Thoracic aorta (tissue), 2 donors: ENCODE measurements at regions not wholly inside any gene's neighbourhood (a gene's known extent, or its start where the extent isn't known, plus 50 kb on each side); places are given as distances from the start of the nearest gene placed in this dataset.

Experiments
- ATAC-seq: fragments of 150-250 bp; one replicate; pipeline ENCODE4 v1.8.0; 2017; ENCODE audit warnings: low read depth; ENCODE audit not compliant: insufficient number of reproducible peaks, low FRiP score
- DNase-seq: peaks from one replicate; pipeline ENCODE4 v3.0.0-alpha.2; 2020; ENCODE audit warnings: low spot score
- H3K27ac ChIP-seq, 2 donors: fragments of 200-600 bp; sonication (generic); 1 replicate in 1 of 2; 2 replicates in 1 of 2; pipeline ENCODE4 v1.5.1; 2016; ENCODE audit warnings: mild to moderate bottlenecking in 2 of 2, moderate library complexity in 2 of 2
- H3K27me3 ChIP-seq: fragments of 200-600 bp; sonication (generic); replicated peaks from 2 replicates; pipeline ENCODE4 v1.6.0; 2016; ENCODE audit warnings: mild to moderate bottlenecking; ENCODE audit not compliant: insufficient read depth
- H3K36me3 ChIP-seq: fragments of 200-600 bp; sonication (generic); one replicate; pipeline ENCODE4 v1.5.1; 2016
- H3K4me1 ChIP-seq, 2 donors: fragments of 200-600 bp; sonication (generic); 1 replicate in 1 of 2; 2 replicates in 1 of 2; pipeline versions ENCODE4 v1.5.1 to v1.6.0; 2016; ENCODE audit warnings: low read depth in 2 of 2, mild to moderate bottlenecking in 1 of 2; ENCODE audit not compliant: control insufficient read depth in 1 of 2
- H3K4me3 ChIP-seq: fragments of 200-600 bp; sonication (generic); 2 replicates; pipeline ENCODE4 v1.5.1; 2016; ENCODE audit warnings: mild to moderate bottlenecking
- H3K9me3 ChIP-seq: fragments of 200-600 bp; sonication (generic); 2 replicates; pipeline ENCODE4 v1.5.1; 2016
- CTCF ChIP-seq: fragments of 200-600 bp; sonication (generic); IDR thresholded peaks from one replicate; pipeline ENCODE4 v1.5.1; 2019; ENCODE audit warnings: antibody characterized with exemption

GRCh38 chr15:97783240-97783639, 177.3 kb upstream of the ARRDC4 start:
- H3K27me3 ChIP-seq: no peaks in the 10 kb centered on the region
- no peak for TF ChIP-seq CTCF
- DNase-seq (no peak), ATAC-seq (no peak)
- H3K27ac ChIP-seq: no peak overlapping the region
- H3K4me3 ChIP-seq: no peak overlapping the region
- no peaks in the 10 kb centered on the region for H3K36me3 ChIP-seq
- no peaks in the 10 kb centered on the region for H3K4me1 ChIP-seq
- no peaks in the 10 kb centered on the region for H3K9me3 ChIP-seq

- ATAC-seq (no peak), DNase-seq (no peak)
- H3K4me3 ChIP-seq: no peak overlapping the region
- no peaks in the 10 kb centered on the region for H3K9me3 ChIP-seq
- no peak for TF ChIP-seq CTCF
- no peaks in the 10 kb centered on the region for H3K27me3 ChIP-seq
- no peak overlapping the region for H3K27ac ChIP-seq
- no peaks in the 10 kb centered on the region for H3K36me3 ChIP-seq
- H3K4me1 ChIP-seq: no peaks in the 10 kb centered on the region
Measured at GRCh38 chr15:97786741-97787140, 173.8 kb upstream of the ARRDC4 start.

GRCh38 chr15:97790180-97790579, 170.3 kb upstream of the ARRDC4 start:
- no peaks in the 10 kb centered on the region for H3K27me3 ChIP-seq
- ATAC-seq (no peak), DNase-seq (no peak)
- no peak for TF ChIP-seq CTCF
- no peaks in the 10 kb centered on the region for H3K4me1 ChIP-seq
- H3K9me3 ChIP-seq: no peaks in the 10 kb centered on the region
- no peak overlapping the region for H3K4me3 ChIP-seq
- no peak overlapping the region for H3K27ac ChIP-seq
- no peaks in the 10 kb centered on the region for H3K36me3 ChIP-seq

GRCh38 chr15:97791824-97792792, 168.4 kb upstream of the ARRDC4 start:
- Histone ChIP-seq H3K36me3 (no peaks in the 10 kb centered on the region), H3K27me3 (no peaks in the 10 kb centered on the region), H3K27ac (no peak overlapping the region), H3K9me3 (no peaks in the 10 kb centered on the region), H3K4me1 (no peaks in the 10 kb centered on the region), H3K4me3 (no peak overlapping the region)
- ATAC-seq: no peak
- TF ChIP-seq CTCF: no peak
- no peak for DNase-seq

GRCh38 chr15:97804950-97805349, 155.6 kb upstream of the ARRDC4 start:
- no peak for TF ChIP-seq CTCF
- H3K27ac ChIP-seq: no peak overlapping the region

More at GRCh38 chr15:97804950-97805349, 155.6 kb upstream of the ARRDC4 start:
- no peaks in the 10 kb centered on the region for H3K36me3 ChIP-seq
- no peak overlapping the region for H3K4me3 ChIP-seq
- H3K4me1 ChIP-seq: no peaks in the 10 kb centered on the region
- no peaks in the 10 kb centered on the region for H3K27me3 ChIP-seq
- H3K9me3 ChIP-seq: no peaks in the 10 kb centered on the region
- ATAC-seq: no peak
- no peak for DNase-seq
